NCI-H2107 treated with DMSO at 0.1 percent for 48 hours (cell line): ENCODE measurements at regions not wholly inside any gene's neighbourhood (a gene's known extent, or its start where the extent isn't known, plus 50 kb on each side); places are given as distances from the start of the nearest gene placed in this dataset.
A peak's percentile ranks its signal among the peaks of the same experiment; 100 is the strongest.
"Not testable (repeated sequence)": the region's sequence is repeated elsewhere in the genome, so short reads cannot be mapped to it uniquely, and the experiment has no call there.

Experiments used
- DNase-seq: peaks from one replicate; lab custom pipeline; 2025; ENCODE audit not compliant: unreplicated experiment; lab: John Stamatoyannopoulos, UW

DNA sequence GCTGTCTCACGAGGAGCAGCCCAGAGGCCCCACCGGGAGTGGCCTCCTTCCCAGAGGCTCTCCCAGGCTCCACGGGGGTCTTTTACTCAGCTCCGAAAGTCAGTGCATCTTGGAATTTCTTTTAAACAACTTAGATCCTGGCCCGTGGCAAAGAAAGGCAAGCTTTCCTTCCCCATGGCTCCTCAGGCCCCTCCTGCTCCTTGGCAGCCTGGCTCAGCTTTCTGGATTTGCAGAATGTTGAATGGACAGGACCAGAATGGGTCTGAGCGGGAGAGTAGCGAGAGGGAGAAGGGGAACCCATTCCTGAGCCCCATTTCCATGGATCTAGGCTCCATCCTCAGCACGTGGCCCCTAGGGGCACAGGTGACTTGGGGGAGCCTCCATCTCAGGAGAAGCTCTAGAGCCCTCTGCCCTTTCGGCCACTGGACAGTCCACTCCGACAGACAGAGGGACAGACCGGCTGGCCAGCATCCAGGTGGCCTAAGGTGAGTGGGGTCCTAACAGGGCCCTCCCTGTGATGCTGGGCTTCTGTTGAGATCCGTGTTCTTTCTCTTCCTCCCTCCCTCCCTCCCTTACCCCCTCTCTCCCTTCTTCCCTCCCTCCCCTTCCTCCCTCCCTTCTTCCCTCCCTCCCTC, 173.9 kb upstream of the PPP1R26 start:
- no peak for DNase-seq

GRCh38 chr9:135306699-135307098, 172.9 kb upstream of the PPP1R26 start:
- no peak for DNase-seq

DNA sequence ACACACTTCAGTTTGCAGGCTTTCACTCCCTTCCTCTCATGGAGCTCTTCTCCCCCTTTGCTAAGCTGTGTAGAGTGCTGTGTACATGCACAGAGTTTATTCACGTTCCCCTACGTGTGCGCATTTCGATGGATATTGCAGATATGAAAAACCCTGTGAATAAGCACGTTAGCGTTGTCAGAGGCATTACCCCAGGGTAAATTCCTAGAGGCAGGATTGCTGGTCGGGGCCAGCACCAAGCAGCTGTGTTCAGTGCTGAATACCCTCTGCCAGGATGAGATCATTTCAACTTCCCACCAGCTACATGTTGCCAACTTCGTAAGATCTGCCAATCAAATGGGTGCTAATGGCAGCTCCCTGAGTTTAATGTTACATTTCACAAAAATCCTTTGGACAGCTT, 172.3 kb upstream of the PPP1R26 start:
- DNase-seq: no peak

DNA sequence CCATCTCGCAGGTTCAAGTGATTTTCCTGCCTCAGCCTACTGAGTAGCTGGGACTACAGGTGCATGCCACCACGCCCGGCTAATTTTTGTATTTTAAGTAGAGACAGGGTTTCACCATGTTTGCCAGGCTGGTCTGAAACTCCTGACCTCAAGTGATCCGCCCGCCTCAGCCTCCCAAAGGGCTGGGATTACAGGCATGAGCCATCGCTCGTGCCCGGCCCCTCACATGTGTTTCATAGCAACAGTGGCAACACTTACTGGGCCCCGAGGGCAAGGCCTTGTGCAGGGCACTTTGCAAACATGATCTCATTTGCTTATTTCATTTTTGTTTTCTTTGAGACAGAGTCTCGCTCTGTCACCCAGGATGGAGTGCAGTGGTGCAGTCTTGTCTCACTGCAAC, 171.7 kb upstream of the PPP1R26 start:
- DNase-seq: not testable (repeated sequence)

GRCh38 chr9:135308821-135309762, 170.5 kb upstream of the PPP1R26 start:
- no peak for DNase-seq

DNA sequence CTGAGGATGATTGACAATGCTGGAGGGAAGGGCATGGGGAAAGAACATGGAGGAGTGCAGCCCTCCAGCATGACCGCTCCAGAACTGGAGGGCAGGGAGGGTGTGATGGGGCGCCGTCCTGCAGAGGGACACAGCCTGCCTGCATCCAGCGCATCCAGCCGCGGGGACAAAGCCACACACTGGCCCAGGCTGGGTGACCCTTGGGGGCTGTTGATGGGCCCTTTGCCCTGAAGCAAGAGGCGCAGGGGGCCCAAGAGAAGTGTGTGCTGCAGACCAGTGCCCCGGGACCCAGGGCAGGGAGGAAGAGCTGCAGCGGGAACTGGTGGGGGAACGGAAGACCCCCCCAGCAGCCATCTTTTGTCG, 169.8 kb upstream of the PPP1R26 start:
- no peak for DNase-seq

DNA sequence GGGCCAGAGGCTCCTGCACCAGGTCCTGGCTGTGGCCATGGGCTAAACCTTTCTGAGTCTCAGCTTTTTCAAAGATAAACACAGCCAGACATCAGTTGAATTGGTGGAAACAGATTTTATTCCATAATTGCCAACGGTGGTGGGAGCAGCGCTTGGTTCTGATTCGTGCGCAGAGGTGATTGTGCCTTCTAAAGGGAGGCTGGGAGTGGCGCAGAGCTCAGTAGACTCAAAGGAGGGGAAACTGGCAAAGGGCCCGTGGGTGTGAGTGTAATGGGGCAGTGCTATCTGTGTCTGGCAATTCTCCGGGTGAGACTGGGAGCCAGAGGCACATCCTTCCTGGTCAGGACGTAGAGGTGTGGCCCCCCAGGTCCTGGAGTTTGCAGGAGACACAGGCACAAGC, 169.4 kb upstream of the PPP1R26 start:
- DNase-seq: no peak

- no peak for DNase-seq
Observed at GRCh38 chr9:135315572-135315971, 164.0 kb upstream of the PPP1R26 start.

GRCh38 chr9:135320331-135320730, 159.3 kb upstream of the PPP1R26 start:
- DNase-seq: no peak

DNA sequence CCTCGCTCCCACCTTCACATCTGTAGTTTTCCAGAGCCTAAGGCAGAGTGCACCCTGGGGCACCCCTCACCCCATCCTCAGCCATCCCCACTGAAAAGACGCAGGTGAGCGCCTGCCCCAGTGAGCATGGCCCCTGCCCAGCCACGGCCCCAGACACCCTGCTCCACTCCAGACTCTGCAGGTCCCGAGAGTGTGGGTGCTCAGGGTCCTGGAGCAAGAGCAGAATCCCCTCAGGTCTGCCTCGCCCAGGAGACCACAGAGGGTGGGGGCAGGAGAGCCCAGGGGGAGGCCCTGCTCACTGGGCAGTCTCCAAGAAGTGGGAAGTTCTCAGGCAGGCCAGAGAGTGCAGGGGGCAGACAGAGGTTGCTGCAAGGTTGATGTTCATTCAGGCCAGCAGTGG, 158.6 kb upstream of the PPP1R26 start:
- DNase-seq: no peak

- no peak for DNase-seq
Observed at GRCh38 chr9:135321580-135321979, 158.0 kb upstream of the PPP1R26 start.

- no peak for DNase-seq
Observed at GRCh38 chr9:135324329-135324728, 155.3 kb upstream of the PPP1R26 start.

DNA sequence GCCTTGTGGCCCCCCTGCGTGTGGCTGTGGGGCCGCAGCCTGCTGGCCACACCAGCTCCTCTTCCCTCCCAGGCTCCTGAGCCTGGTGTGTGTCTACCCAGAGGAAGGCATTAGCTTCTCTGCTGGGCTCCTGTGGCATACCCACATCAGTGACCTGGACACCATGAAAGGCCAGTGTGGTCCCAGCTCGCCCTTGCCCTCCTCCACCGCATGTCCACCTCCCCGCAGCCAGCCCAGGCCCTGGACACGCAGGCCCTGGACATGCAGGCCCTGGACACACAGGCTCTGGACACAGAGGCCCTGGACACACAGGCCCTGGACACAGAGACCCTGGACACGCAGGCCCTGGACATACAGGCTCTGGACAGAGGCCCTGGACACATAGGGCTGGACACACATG, 153.4 kb upstream of the PPP1R26 start:
- no peak for DNase-seq

GRCh38 chr9:135326633-135327152, 152.9 kb upstream of the PPP1R26 start:
- no peak for DNase-seq

- DNase-seq: no peak
Observed at GRCh38 chr9:135328485-135329417, 150.8 kb upstream of the PPP1R26 start.

- peak; percentile 89 for DNase-seq
Observed at GRCh38 chr9:135329571-135330306, 149.8 kb upstream of the PPP1R26 start.

DNA sequence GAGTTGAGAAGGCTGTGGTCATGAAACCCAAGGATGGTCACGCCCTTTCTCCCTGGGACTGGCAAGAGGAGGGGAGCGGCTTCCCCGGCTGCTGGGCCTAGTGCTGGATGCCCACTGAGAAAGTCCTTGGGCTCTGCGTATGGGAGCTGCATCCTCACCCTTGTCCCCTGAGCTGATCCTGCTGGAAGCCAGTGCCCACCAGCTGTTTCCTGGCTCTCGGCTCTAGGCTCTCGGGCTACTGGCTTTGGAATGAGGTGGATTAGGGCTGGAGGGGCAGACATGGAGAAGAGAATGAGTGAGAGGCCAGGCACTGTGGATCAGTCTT, 149.3 kb upstream of the PPP1R26 start:
- no peak for DNase-seq

GRCh38 chr9:135330685-135331590, 148.6 kb upstream of the PPP1R26 start:
- DNase-seq: no peak

DNA sequence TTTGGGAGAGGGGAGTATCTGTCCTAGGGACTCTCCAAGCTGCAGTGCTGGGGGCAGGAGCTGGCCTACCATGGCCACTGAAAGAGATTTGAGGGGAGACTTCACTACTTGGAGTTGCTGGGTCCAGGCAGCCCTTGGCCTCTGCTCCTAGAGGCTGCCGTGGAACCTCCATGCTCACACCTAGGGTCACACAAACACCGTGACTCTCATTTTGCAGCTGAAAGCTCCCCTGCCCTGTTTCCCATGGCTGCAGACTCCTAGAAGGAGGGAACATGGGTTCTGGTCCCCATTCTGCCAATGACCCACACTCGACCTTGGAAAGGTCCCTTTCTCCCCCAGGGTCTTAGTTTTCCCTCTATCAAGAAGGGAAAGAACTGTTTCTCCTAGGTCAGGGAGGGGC, 147.1 kb upstream of the PPP1R26 start:
- no peak for DNase-seq
